ENCODE measurements at regions not wholly inside any gene's neighbourhood (a gene's known extent, or its start where the extent isn't known, plus 50 kb on each side); places are given as distances from the start of the nearest gene placed in this dataset.

GRCh38 chr6:15776458-15776980, 113.7 kb upstream of the DTNBP1 start:
- H4K5ac ChIP-seq (ENCODE audit: insufficient read length, low read depth, low read length), result no peak overlapping the region
- H2BK5ac ChIP-seq (ENCODE audit: insufficient read length, low read length), result no peak overlapping the region
- H3K27ac Mint-ChIP-seq, result no peak overlapping the region
- H3K14ac ChIP-seq (ENCODE audit: insufficient read depth, low read length), result no peak overlapping the region
- no peak overlapping the region for H2BK120ac ChIP-seq (ENCODE audit: low read depth, low read length, poor library complexity, severe bottlenecking)
- peaks cover 4% of the 10 kb centered on the region; the same call in 1 of the 2 replicates for H3K4me1 ChIP-seq (ENCODE audit: insufficient read depth, low read length)
- no peak overlapping the region for H3K4ac ChIP-seq (ENCODE audit: low read depth, low read length)
- H3K27ac ChIP-seq (ENCODE audit: insufficient read length, low read depth, low read length), result no peak overlapping the region
- no peak overlapping the region for H2BK20ac ChIP-seq (ENCODE audit: low read depth, low read length, poor library complexity, severe bottlenecking)
- no peak overlapping the region for H4K91ac ChIP-seq (ENCODE audit: insufficient read length, low read depth, low read length)
- no peak overlapping the region for H3K4me3 Mint-ChIP-seq
- H4K8ac ChIP-seq (replicated peaks; ENCODE audit: insufficient read length, low read depth, low read length), result no peak overlapping the region
- no peak overlapping the region for H3K4me2 ChIP-seq (ENCODE audit: insufficient read depth, insufficient read length, low read length)
- H3K9me3 Mint-ChIP-seq, result no peaks in the 10 kb centered on the region
- H3K79me1 ChIP-seq (ENCODE audit: insufficient read depth, low read depth, low read length, poor library complexity, severe bottlenecking), result no peaks in the 10 kb centered on the region
- no peaks in the 10 kb centered on the region for H3K79me2 ChIP-seq (ENCODE audit: insufficient read depth, low read length)
- peaks cover 4 to 9% of the 10 kb centered on the region in 2 experiments; a peak in 3 of 4 replicates for H3K4me1 Mint-ChIP-seq
- no peak overlapping the region for H3T11ph ChIP-seq (ENCODE audit: low read length)
- H2BK15ac ChIP-seq (ENCODE audit: low read depth, low read length), result no peak overlapping the region
- no peaks in the 10 kb centered on the region for H3K23me2 ChIP-seq (ENCODE audit: insufficient read length, low read depth, low read length, poor library complexity, severe bottlenecking)
- H3K9me3 ChIP-seq (ENCODE audit: control insufficient read depth, low read depth, low read length), result no peaks in the 10 kb centered on the region
- no peaks in the 10 kb centered on the region for H3K36me3 Mint-ChIP-seq (ENCODE audit: insufficient read depth in 1 of 3, low read depth in 3 of 3)
- no peak overlapping the region for H2AFZ ChIP-seq (ENCODE audit: low read length)
- no peak overlapping the region for H3K9ac ChIP-seq (ENCODE audit: extremely low read depth, insufficient read length, low read length)
- no peak overlapping the region for H3K18ac ChIP-seq (ENCODE audit: insufficient read length, low read depth, low read length)
- no peak overlapping the region for H3K23ac ChIP-seq (ENCODE audit: insufficient read length, low read depth, low read length)
- no peak overlapping the region for H3K56ac ChIP-seq (ENCODE audit: insufficient read length, low read depth, low read length)
- DNase-seq, result no peak
- no peak for TF ChIP-seq CTCF (conservative IDR thresholded peaks at IDR 0.05)
- no peak overlapping the region for H2BK12ac ChIP-seq (ENCODE audit: insufficient read length, low read depth, low read length)
- H3K27me3 ChIP-seq (ENCODE audit: insufficient read depth, low read length), result no peaks in the 10 kb centered on the region
- no peak overlapping the region for H2AK5ac ChIP-seq (ENCODE audit: insufficient read length, low read length)
- peaks cover 4% of the 10 kb centered on the region for H3K27me3 Mint-ChIP-seq (ENCODE audit: low read depth)
- WGBS (ENCODE audit: extremely low coverage, insufficient read length, low lambda C conversion rate), result no CpG with 5 or more reads among the region's 2 CpGs
- no peaks in the 10 kb centered on the region for H4K20me1 ChIP-seq (ENCODE audit: control insufficient read depth, insufficient read depth, insufficient read length)
